ENCODE measurements at regions not wholly inside any gene's neighbourhood (a gene's known extent, or its start where the extent isn't known, plus 50 kb on each side); places are given as distances from the start of the nearest gene placed in this dataset.
A peak's percentile ranks its signal among the peaks of the same experiment; 100 is the strongest.

- no peak for FAIRE-seq
These were observed 444.2 kb downstream of the SNAPC1 start for GRCh38 chr14:62206456-62206855.

GRCh38 chr14:62209287-62209899, 447.2 kb downstream of the SNAPC1 start:
- BruUV-seq (replicated peaks) = no TSS peak
- Histone ChIP-seq H3K79me2 (ENCODE audit: insufficient read depth, low read length) (no peaks in the 10 kb centered on the region), H3K27ac (ENCODE audit: extremely low read length, insufficient read depth, low read length) (no peak overlapping the region), H3K4me2 (ENCODE audit: low read depth, low read length) (no peak overlapping the region), H2AFZ (ENCODE audit: low read length) (no peak overlapping the region), H3K36me3 (replicated peaks in 1 of 2; ENCODE audit: control insufficient read depth in 1 of 2, insufficient read depth in 2 of 2, low read length in 2 of 2) (no peaks in the 10 kb centered on the region), H4K20me1 (ENCODE audit: insufficient read depth, low read length) (no peaks in the 10 kb centered on the region), H3K4me1 (ENCODE audit: insufficient read depth, low read length) (no peaks in the 10 kb centered on the region), H3K9ac (ENCODE audit: insufficient read depth, low read depth, low read length) (no peak overlapping the region), H3K4me3 (replicated peaks in 1 of 3; ENCODE audit: insufficient read depth in 1 of 3, low read depth in 2 of 3, low read length in 3 of 3) (no peak overlapping the region), H3K9me3 (ENCODE audit: low read length) (peaks cover 6% of the 10 kb centered on the region; the same call in 1 of the 2 replicates), H3K27me3 (ENCODE audit: control insufficient read depth in 1 of 2, insufficient read depth in 2 of 2, low read length in 2 of 2) (no peaks in the 10 kb centered on the region)
- TF ChIP-seq SOX5 (CRISPR knock-in tag; IDR thresholded peaks at IDR 0.05; ENCODE audit: borderline replicate concordance) (no peak), ZNF7 (CRISPR knock-in tag; IDR thresholded peaks at IDR 0.05) (no peak), CEBPB (IDR thresholded peaks at IDR 0.05; ENCODE audit: borderline replicate concordance, low read depth, low read length) (peak; percentile 18; the same call in 1 of the 2 replicates), MYC (CRISPR knock-in tag; IDR thresholded peaks at IDR 0.05; ENCODE audit: borderline replicate concordance) (no peak)
- TF ChIP-seq, protein P1, sequence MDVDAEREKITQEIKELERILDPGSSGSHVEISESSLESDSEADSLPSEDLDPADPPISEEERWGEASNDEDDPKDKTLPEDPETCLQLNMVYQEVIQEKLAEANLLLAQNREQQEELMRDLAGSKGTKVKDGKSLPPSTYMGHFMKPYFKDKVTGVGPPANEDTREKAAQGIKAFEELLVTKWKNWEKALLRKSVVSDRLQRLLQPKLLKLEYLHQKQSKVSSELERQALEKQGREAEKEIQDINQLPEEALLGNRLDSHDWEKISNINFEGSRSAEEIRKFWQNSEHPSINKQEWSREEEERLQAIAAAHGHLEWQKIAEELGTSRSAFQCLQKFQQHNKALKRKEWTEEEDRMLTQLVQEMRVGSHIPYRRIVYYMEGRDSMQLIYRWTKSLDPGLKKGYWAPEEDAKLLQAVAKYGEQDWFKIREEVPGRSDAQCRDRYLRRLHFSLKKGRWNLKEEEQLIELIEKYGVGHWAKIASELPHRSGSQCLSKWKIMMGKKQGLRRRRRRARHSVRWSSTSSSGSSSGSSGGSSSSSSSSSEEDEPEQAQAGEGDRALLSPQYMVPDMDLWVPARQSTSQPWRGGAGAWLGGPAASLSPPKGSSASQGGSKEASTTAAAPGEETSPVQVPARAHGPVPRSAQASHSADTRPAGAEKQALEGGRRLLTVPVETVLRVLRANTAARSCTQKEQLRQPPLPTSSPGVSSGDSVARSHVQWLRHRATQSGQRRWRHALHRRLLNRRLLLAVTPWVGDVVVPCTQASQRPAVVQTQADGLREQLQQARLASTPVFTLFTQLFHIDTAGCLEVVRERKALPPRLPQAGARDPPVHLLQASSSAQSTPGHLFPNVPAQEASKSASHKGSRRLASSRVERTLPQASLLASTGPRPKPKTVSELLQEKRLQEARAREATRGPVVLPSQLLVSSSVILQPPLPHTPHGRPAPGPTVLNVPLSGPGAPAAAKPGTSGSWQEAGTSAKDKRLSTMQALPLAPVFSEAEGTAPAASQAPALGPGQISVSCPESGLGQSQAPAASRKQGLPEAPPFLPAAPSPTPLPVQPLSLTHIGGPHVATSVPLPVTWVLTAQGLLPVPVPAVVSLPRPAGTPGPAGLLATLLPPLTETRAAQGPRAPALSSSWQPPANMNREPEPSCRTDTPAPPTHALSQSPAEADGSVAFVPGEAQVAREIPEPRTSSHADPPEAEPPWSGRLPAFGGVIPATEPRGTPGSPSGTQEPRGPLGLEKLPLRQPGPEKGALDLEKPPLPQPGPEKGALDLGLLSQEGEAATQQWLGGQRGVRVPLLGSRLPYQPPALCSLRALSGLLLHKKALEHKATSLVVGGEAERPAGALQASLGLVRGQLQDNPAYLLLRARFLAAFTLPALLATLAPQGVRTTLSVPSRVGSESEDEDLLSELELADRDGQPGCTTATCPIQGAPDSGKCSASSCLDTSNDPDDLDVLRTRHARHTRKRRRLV (CRISPR knock-in tag; IDR thresholded peaks at IDR 0.05) = no peak
- ChIA-PET CTCF (ENCODE audit: low intra/inter-chr PET ratio, low total read pairs) (no interaction called here), POLR2A (no interaction called here)
- intact Hi-C loops (cut with micrococcal nuclease; ENCODE audit: unreplicated experiment) = no loop called here
- FAIRE-seq = no peak
- DNase-seq (ENCODE audit: low spot score) = no peak
- no peak for ATAC-seq
- WGBS (ENCODE audit: low lambda C conversion rate) = 6% methylated on average over 3 of the region's 3 CpGs
- in situ Hi-C loops (cut with HindIII; ENCODE audit: extremely low pct_ligation_motif_present, low pct_unique_long_range_greater_than_20kb) = no loop called here

More at GRCh38 chr14:62206456-62206855, 444.2 kb downstream of the SNAPC1 start:
- CTCF ChIA-PET (ENCODE audit: low intra/inter-chr PET ratio, low total read pairs) = no interaction called here
- H3K4me3 ChIP-seq (replicated peaks in 1 of 3; ENCODE audit: insufficient read depth in 1 of 3, low read depth in 2 of 3, low read length in 3 of 3) = no peak overlapping the region
- no peaks in the 10 kb centered on the region for H3K79me2 ChIP-seq (ENCODE audit: insufficient read depth, low read length)
- POLR2A ChIA-PET = no interaction called here
- H3K4me1 ChIP-seq (ENCODE audit: insufficient read depth, low read length) = no peaks in the 10 kb centered on the region
- H3K9me3 ChIP-seq (ENCODE audit: low read length) = peaks cover 6% of the 10 kb centered on the region; the same call in 1 of the 2 replicates
- ATAC-seq (no peak), DNase-seq (ENCODE audit: low spot score) (no peak)
- no peaks in the 10 kb centered on the region for H4K20me1 ChIP-seq (ENCODE audit: insufficient read depth, low read length)
- intact Hi-C loops (cut with micrococcal nuclease; ENCODE audit: unreplicated experiment) (no loop called here), in situ Hi-C loops (cut with HindIII; ENCODE audit: extremely low pct_ligation_motif_present, low pct_unique_long_range_greater_than_20kb) (no loop called here)
- WGBS (ENCODE audit: low lambda C conversion rate) = 1% methylated on average over 3 of the region's 3 CpGs
- H3K27ac ChIP-seq (ENCODE audit: extremely low read length, insufficient read depth, low read length) = no peak overlapping the region
- no peaks in the 10 kb centered on the region for H3K36me3 ChIP-seq (replicated peaks in 1 of 2; ENCODE audit: control insufficient read depth in 1 of 2, insufficient read depth in 2 of 2, low read length in 2 of 2)
- no peak for TF ChIP-seq SAFB2 (CRISPR knock-in tag; IDR thresholded peaks at IDR 0.05; ENCODE audit: borderline replicate concordance, low read depth)
- no peak for TF ChIP-seq RBAK (CRISPR knock-in tag; IDR thresholded peaks at IDR 0.05)
- no peak for TF ChIP-seq CBX5 (CRISPR knock-in tag; IDR thresholded peaks at IDR 0.05; ENCODE audit: borderline replicate concordance)
- TF ChIP-seq THYN1 (CRISPR knock-in tag; IDR thresholded peaks at IDR 0.05; ENCODE audit: borderline replicate concordance, low read depth) = no peak
- TF ChIP-seq, protein P2, sequence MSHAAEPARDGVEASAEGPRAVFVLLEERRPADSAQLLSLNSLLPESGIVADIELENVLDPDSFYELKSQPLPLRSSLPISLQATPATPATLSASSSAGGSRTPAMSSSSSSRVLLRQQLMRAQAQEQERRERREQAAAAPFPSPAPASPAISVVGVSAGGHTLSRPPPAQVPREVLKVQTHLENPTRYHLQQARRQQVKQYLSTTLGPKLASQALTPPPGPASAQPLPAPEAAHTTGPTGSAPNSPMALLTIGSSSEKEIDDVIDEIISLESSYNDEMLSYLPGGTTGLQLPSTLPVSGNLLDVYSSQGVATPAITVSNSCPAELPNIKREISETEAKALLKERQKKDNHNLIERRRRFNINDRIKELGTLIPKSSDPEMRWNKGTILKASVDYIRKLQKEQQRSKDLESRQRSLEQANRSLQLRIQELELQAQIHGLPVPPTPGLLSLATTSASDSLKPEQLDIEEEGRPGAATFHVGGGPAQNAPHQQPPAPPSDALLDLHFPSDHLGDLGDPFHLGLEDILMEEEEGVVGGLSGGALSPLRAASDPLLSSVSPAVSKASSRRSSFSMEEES (CRISPR knock-in tag; IDR thresholded peaks at IDR 0.05) = no peak
- no peak for TF ChIP-seq ZNF382 (CRISPR knock-in tag; IDR thresholded peaks at IDR 0.05; ENCODE audit: borderline replicate concordance)
- TF ChIP-seq CHD4 (IDR thresholded peaks at IDR 0.05; ENCODE audit: borderline replicate concordance, low read length) = no peak
- no peak for TF ChIP-seq KDM5A (IDR thresholded peaks at IDR 0.05; ENCODE audit: borderline replicate concordance, low read length)
- H3K27me3 ChIP-seq (ENCODE audit: control insufficient read depth in 1 of 2, insufficient read depth in 2 of 2, low read length in 2 of 2) = no peaks in the 10 kb centered on the region
- H2AFZ ChIP-seq (ENCODE audit: low read length) = no peak overlapping the region
- no peak overlapping the region for H3K4me2 ChIP-seq (ENCODE audit: low read depth, low read length)
- BruUV-seq (replicated peaks) = no TSS peak
- H3K9ac ChIP-seq (ENCODE audit: insufficient read depth, low read depth, low read length) = no peak overlapping the region

All from HepG2 (cell line).